ENCODE measurements at regions not wholly inside any gene's neighbourhood (a gene's known extent, or its start where the extent isn't known, plus 50 kb on each side); places are given as distances from the start of the nearest gene placed in this dataset.
A peak's percentile ranks its signal among the peaks of the same experiment; 100 is the strongest.

DNA sequence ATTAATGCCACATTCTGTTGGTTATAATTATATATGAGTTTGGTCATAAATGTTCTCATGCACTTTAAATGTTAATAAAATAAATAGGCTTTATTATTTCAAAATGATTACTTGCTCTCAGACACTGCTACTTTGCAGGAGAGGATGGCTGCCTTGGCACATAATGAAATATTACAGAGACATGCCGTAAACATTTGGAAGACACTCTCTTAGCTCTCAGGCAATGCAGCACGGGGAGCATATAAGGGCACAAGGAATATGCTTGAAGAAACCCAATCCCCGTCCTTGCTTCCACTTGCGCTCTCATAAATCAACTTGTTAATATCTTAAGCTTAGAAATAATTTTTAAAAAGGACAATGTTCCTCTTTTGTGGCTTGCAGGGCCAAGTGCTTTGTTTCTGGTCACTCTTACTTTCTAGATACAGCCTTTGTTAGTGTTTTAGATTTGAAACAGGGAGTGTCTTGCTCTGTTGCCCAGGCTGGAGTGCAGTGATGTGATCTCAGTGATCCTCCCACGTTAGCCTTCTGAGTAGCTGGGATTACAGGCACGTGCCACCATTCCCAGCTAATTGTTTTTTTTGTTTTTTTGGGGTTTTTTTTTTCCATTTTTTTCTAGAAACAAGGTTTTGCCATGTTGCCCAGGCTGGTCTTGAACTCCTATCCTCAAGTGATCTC lies 445.0 kb downstream of the SPRY1 start:
- no peak for DNase-seq (ENCODE audit: low spot score)

DNA sequence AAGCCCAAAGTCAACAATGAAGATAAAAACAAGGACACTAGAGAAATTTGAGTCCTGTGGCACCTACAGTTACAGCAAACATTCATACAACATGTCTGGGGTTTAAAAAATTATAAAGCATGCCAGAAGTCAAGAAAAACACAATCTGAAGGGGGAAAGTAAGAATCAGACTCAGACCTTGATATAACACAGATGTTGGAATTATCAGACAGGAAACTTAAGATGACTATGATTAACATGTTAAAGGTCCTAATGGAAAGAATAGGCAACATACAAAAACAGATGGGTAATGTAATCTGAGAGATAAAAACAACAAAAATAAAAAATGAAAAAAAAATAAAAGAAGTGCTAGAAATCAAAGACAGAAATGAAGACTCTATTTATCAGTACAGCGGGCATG lies 446.5 kb downstream of the SPRY1 start:
- no peak for DNase-seq (ENCODE audit: low spot score)

DNA sequence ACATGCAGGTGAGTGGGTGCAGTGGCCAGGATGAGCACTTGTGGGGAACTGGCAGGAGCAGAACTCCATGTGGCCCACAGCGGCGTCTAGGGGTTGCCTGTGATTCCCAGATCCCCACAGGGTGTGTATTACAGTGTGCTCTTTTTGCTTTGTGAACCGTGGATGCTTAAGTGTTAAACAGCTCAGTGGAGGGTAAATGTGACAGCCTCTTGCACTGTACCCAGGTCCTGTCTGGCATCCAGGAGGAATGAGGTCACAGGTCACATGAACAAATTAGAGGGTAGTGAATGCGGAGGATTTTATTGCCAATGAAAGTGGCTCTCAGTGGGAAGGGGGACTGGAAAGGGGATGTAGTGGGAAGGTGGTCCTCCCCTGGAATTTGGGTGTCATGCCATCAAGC lies 447.8 kb downstream of the SPRY1 start:
- DNase-seq (ENCODE audit: low spot score): no peak

DNA sequence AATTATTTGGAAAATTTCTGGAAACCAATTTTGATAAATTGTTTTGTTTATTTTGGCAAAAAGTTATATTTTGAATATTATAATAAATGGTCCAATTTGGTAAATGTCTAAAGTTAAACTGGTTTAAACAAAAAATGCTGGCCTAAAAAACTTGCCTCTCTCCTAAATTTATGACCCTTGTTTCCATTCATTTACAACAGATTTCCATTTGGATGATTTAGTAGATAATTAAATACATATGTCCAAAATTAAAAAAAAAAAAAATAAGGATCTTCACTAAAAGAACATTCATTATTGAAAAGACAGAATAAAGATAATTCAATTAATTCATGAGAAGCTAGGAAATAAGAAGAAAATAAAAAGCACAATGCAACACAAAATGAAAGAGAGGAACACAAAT lies 449.5 kb downstream of the SPRY1 start:
- DNase-seq (ENCODE audit: low spot score): no peak

DNA sequence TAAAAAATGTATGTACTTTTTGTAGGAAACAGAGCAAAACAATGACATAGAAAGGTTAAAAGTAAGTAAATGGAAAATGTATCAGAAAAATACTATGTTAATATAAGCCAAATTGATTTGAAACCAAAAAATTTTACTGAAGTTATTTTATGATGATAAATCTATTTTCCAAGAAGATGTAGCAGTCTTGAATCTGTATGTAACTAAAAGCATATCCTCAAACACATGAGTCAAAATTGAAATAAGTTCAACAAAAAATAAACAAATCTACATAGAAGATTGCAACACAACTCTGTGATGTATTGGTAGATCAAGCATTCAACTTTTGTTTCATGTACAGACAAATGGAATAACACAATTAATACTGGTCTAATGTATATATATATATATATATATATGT lies 450.0 kb downstream of the SPRY1 start:
- no peak for DNase-seq (ENCODE audit: low spot score)

DNA sequence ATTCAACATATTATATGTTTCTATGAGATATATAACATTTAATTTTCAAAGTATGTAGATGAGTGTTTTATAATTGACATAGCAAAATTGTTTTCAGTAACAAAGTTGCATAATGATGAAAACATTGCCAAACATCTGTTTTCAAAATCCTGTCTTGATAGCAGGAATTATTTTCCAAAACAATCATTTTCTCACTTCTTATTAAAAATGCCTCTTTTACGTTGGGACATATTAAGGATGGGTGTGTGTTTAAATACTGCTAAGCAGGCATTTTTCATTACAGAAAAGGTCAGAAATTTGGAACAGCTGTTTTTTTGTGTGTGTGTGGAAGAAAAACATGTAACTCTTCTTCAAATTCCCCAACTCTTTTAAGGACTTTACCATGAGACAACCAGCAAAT lies 452.0 kb downstream of the SPRY1 start:
- no peak for DNase-seq (ENCODE audit: low spot score)

DNA sequence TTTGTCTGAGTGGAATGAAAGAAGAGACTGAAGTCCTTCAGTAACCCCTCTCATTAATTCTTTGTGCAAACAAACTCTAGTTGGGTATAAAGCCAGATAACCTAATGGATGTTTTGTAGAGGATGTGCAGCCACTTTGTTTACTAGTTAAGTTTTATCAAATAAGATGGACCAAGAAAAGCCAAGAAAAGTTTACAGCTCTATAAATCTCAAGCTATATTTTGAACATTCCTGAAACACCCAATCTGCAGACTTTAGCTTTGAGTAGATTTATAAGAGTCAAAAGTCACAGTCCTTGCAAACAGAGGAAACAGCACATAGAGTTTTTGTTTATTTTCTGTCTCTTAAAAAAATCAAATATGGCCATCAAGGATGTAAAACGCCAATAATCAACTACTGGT lies 452.9 kb downstream of the SPRY1 start:
- DNase-seq (ENCODE audit: low spot score): no peak

DNA sequence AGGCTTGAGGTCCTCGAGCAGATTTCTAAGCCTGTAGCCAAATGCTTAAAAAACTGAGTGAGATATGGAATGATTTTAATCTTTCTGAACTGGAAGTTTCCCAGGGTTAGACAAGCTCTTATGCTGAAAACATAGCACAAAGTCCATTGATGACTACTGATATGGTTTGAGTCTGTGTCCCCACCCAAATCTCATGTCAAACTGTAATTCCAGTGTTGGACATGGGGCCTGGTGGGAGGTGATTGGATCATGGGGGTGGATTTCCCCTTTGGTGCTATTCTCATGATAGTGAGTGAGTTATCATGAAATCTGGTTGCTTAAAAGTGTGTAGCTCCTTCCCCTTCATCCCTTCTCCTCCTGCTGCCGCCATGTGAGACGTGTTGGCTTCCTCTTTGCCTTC lies 454.9 kb downstream of the SPRY1 start:
- DNase-seq (ENCODE audit: low spot score): no peak

DNA sequence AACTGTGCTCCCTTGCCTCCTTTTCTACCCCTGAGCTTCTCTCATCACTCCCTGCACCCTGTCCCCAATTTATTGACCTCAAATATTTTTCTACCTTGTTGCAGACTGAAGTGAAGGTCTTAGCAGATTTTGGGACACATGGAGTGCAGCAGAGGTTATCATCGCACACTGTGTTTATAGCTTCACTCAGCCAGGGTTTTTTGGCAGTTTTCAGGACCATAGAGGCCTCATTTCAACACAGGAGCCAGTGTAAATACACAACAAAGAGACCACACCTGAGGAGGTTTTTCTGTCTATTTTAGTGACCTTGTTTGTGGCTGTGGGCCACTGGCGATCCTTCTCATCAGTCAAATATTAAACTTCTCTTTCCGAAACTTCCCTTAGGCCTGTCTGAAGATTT lies 457.1 kb downstream of the SPRY1 start:
- DNase-seq (ENCODE audit: low spot score): no peak

DNA sequence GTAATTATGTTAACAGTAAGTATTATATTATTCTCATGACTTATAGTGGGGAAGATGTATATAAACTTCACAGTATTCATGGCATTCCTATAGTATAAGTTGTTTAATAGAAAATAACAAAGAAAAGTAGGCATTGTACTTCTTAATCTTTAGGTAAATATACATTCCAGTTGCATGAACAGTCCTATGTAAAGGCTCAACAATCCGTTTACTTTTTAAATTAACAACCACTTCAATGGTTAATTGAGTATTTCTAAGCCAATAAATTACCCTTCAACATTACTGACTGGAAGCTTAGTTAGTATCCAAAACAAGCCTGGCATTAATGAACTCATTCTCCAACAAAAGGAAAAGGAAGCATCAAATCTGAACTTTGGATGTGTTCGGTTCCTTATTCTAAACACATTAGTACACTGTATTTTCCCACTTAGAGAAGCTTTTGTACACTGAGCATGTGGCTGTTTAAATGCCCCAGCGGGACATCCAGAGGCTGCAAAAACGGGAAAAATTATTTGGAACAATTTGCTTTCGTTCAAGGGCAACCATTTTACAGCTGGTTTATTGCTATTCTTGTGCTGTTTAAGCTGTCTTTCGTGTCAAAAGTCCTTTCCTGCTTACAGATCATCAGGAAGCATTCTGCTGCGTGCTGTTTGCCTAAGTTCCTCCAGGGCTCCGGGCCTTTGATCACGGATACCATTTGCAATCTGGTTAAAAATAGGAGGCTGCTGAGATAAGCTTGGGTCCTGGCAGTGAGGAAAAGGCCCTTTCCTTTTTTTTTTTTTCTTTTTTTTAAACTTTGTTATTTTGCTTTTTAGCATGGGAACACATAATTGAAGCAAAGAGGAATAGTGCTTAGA lies 460.3 kb downstream of the SPRY1 start:
- no peak for DNase-seq (ENCODE audit: low spot score)

DNA sequence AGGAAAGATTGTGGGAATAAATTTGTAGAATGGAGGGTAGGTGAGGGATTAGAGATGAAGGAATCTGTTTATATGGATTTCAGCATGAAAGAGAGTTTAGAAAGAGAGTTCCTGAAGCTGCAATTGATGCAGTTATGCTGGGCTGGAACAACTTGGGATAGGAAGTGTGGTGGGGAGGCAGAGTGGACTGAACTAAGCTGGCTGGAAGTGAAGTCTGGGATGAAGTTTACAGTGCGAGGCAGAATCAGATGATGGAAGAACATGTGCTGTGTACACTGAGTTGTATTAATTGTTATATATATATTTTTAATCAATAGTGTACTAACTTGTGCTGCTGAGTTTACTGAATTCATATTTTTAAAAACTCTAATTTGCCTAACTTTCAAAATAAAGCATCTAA lies 461.9 kb downstream of the SPRY1 start:
- no peak for DNase-seq (ENCODE audit: low spot score)

DNA sequence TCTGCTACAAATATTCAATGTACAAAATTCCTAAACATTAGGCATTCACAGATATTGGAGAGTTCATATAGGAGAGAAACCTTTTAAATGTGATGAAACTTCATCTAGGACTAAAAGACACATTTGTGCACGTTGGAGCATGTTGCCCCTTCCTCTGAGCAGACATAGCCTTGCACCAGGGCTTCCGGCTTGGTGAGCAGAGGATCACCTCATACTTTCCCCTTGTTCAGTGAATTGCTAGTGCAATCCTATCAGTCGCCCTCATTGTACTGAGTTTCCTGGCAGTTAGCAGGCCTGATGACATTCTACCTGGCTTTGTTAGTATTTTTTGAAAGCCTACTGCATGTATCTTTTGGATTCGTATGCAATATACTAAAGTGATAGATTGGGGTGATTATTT lies 466.2 kb downstream of the SPRY1 start:
- DNase-seq (ENCODE audit: low spot score): no peak

DNA sequence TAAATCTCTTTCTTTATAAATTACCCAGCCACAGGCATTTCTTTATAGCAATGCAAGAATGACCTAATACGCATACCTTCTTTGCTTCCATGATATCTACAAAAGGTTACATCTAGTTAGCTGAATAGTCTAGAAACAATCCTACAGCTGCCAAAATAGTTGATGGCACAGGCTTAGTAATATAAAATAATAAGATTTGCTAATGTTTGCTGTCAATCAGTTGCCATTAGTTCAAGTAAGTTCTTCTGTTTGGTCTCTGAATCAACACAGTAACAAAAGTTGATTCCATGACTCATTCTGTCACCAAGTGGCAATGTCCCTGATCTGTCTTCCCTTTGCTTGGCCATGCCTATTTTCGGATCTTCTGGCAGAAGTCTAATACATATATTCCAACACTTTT lies 470.2 kb downstream of the SPRY1 start:
- peak; percentile 1 for DNase-seq (ENCODE audit: low spot score)

DNA sequence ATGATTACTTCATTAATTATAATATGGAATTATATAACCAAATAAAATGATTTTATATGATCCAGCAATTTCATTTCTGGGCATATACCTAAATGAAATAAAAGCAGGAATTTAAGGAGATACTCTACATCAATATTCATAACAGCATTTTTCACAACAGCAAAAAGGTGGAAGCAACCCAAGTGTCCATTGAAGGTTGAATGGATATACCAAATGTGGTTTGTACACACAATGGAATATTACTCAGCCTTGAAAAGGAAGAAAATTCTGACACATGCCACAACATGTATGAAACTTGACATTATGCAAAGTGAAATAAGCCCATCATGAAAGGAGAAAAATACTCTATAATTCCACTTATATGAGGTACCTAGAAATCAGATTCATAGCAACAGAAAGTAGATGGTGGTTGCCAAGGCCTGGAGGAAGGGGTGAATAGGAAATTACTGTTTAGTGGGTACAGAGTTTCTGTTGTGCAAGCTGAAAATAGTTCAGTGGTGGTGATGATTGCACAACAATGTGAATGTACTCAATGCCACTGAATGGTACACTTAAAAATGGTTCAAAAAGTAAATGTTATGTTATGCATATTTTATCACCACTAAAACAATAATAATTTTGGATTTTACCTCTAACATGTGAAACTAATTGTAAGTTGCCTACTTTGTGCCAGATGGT lies 471.5 kb downstream of the SPRY1 start:
- no peak for DNase-seq (ENCODE audit: low spot score)

DNA sequence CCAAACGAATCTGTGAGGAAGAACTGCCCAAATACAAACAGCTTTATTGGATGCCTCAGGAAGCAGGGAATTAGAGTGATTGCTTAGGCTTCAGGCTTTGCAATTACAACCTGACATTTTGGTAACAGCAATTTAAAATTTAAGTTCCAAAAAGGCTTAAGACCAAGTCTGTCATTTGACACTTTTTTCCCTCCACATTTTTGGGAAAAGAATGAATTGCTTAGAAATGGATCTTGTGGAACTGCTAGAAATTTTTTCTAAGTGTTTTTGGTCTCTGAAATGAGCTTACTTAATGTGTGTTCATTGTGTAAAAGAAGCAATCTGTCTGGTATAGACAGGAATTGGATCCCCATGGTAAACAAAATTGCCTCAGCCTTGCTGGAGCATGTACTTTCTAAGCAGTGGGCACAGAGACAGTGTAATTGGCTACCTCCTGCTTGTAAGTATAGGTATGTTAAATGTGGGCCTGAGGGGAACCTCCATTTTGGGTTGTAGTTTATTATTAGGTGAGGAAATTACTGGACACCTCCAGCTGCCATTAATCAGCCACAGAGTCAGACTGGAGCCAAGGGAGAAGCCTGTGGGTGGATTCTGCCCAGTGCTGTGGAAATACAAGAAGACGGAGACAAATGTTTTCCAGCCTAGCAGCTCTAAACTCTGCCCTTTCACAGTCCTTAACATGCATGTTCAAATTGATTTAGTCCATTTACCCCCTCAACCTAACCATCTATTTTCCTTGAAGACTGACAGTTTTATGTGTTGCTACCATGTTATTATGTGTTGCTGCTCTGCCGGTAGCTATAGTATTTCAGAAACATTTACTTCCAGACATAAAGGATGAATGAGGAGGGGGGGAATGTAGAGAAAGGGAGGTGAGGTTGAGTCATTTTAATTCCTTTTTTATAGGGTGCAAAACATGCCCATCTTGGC lies 473.0 kb downstream of the SPRY1 start:
- DNase-seq (ENCODE audit: low spot score): no peak

DNA sequence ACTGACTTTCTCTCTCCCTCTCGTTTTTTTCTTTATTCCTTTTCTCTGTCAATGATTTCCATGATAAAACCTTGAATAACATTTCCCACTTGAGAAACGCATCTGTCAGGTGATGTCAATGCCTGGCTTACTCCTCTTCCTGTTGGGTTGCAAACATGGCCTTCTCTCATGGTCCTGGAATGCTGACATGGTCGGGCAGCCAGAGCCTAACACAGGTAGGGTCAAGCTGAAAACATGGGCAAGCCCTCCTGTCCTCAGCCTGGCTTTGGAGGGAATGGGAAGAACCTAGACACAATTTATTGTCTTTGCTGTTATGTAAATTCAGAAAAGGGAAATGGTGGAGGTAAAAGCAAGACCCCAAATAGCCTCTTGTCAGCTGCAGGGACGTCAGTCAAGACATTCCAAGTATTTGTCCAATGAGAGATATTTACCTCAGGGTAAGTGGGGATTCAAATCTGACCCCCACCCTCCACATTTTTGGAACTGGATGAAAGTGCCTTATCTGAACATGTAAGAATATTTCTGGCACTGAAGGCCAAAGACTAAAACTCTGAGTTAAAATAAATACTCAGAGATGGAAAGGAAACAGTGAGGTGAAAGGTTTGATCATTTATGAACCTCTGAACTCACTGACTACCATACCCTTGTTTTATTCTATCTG lies 473.8 kb downstream of the SPRY1 start:
- no peak for DNase-seq (ENCODE audit: low spot score)

DNA sequence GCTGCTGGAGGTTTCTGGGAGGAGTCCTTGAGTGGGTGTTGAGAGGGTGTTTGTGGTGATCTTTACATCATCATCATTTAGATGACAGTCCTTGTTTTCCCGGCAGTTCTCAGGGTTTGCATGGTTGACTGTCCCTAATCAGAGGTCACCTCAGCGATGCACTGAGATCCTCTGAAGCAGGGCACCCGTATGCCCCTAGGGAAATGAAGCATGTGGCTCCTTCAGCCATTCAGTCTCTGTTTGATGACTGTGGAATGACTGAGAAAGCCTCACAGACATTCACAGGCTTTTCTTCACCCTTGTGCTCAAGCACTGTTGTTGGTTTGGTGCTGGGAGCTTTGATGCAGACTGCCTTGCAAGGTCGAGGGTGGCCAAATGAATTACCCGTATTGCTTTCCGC lies 474.7 kb downstream of the SPRY1 start:
- DNase-seq (ENCODE audit: low spot score): no peak

DNA sequence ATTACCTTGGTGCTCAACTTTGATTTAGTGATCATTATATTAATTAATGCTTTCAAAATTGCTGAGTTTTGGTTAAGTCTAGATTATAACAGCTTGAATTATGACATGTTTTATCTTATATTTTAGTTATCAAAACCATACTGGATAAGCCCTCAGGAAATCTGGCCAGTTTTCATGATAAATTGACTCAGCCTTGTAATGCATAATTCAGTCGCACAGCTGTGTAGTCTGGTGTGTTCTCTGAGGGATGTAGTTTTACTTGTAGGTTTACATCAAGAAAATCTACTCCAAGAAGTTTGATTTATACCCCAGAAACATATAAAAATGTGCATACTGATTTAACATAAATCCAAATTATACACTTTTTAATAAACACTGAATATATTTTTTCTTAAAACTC lies 477.5 kb downstream of the SPRY1 start:
- no peak for DNase-seq (ENCODE audit: low spot score)

DNA sequence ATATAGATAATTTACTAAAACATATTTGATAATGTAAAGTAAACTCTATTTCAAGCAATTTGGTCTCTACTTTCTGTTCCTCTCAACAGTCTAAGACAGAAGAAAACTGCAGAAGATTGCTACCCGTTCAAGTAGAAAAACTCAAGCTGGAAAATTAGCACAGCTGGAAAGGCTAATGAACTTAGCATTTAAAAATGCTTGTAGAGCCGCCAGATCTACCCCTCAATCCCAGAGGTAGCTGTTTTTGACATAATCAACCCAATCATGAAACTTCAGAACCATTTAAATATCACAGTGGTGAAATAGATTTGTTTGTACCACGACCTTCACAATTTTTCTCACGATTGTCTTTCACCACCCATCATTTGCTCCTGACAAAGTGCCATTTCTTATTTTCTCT lies 479.5 kb downstream of the SPRY1 start:
- no peak for DNase-seq (ENCODE audit: low spot score)

DNA sequence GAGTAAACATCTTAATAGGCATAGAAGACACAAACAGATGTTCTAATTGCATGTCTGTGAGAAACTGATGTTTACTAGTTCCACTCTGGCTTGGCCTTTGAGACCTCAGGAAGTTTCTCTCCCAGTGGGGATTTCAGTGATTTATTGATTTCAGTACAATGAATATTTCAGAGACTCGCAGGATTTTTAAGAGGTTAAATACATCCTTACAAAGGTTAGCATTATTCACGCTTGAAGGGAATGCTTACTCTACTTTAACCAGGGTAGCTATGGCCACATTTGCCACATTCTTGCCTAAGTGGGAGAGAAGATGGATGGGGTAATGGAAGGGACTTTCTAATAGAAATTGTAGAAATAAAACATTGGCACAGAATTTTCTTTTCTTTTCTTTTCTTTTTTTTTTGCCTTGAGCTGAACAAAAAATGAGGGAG lies 480.1 kb downstream of the SPRY1 start:
- no peak for DNase-seq (ENCODE audit: low spot score)

DNA sequence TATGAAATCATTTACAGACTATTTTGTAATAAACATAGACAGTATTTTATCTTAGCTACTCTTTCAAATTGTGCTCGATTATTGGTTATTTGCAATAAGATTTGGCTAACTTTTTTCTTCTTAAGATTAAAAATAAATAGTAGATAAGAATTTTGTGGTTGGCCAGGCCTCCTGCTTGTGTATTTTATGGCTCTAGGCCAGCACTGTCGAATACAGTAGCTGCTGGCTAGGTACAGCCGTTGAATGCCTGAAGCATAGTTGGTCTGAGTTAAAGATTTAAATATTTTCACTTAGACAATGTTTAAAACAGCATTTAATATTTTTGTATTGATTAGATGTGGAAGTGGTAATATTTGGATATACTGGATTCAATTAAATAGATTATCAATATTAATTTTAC lies 481.0 kb downstream of the SPRY1 start:
- no peak for DNase-seq (ENCODE audit: low spot score)

DNA sequence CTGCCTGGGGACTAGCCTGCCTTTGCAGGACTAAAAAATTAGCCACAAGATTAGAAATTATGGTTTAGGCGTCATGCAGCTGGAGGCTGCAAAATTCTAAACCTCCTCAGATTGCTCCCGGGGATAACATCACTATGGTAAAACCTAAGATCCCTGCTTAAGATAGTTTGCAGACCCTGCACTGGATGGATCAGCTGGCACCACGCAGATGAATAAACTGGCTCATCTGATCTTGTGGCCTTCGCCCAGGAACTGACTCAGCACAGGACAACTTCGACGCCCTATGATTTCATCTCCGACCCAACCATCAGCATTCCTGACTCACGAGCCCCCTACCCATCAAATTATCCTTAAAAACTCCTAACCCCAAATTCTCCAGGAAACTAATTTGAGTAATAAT lies 482.4 kb downstream of the SPRY1 start:
- no peak for DNase-seq (ENCODE audit: low spot score)
